GM12875 (cell line): ENCODE measurements at regions not wholly inside any gene's neighbourhood (a gene's known extent, or its start where the extent isn't known, plus 50 kb on each side); places are given as distances from the start of the nearest gene placed in this dataset.

ENCODE experiments used
- H3K4me3 ChIP-seq: one replicate; pipeline ENCODE4 v1.5.1; 2011; ENCODE audit warnings: low read depth, low read length, control low read depth
- TF ChIP-seq, protein P1 (sequence below): IDR thresholded peaks from 2 replicates; pipeline ENCODE4 v1.5.1; 2011; ENCODE audit warnings: low read depth, mild to moderate bottlenecking, control low read depth, inconsistent platforms, low read length, moderate library complexity, borderline replicate concordance; ENCODE audit not compliant: insufficient read depth

GRCh38 chrX:124238268-124238667 lies 94.2 kb upstream of the TEX13D start:
- TF ChIP-seq, protein P1, sequence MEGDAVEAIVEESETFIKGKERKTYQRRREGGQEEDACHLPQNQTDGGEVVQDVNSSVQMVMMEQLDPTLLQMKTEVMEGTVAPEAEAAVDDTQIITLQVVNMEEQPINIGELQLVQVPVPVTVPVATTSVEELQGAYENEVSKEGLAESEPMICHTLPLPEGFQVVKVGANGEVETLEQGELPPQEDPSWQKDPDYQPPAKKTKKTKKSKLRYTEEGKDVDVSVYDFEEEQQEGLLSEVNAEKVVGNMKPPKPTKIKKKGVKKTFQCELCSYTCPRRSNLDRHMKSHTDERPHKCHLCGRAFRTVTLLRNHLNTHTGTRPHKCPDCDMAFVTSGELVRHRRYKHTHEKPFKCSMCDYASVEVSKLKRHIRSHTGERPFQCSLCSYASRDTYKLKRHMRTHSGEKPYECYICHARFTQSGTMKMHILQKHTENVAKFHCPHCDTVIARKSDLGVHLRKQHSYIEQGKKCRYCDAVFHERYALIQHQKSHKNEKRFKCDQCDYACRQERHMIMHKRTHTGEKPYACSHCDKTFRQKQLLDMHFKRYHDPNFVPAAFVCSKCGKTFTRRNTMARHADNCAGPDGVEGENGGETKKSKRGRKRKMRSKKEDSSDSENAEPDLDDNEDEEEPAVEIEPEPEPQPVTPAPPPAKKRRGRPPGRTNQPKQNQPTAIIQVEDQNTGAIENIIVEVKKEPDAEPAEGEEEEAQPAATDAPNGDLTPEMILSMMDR: no peak

GRCh38 chrX:124239324-124239723 lies 93.1 kb upstream of the TEX13D start:
- TF ChIP-seq, protein P1: no peak
- H3K4me3 ChIP-seq: no peak overlapping the region

More at GRCh38 chrX:124238268-124238667, 94.2 kb upstream of the TEX13D start:
- H3K4me3 ChIP-seq: no peak overlapping the region

- TF ChIP-seq, protein P1: no peak
- H3K4me3 ChIP-seq: no peak overlapping the region
These were observed 92.5 kb upstream of the TEX13D start for GRCh38 chrX:124239911-124240310.

GRCh38 chrX:124240422-124240821 lies 92.0 kb upstream of the TEX13D start:
- TF ChIP-seq, protein P1: no peak

DNA sequence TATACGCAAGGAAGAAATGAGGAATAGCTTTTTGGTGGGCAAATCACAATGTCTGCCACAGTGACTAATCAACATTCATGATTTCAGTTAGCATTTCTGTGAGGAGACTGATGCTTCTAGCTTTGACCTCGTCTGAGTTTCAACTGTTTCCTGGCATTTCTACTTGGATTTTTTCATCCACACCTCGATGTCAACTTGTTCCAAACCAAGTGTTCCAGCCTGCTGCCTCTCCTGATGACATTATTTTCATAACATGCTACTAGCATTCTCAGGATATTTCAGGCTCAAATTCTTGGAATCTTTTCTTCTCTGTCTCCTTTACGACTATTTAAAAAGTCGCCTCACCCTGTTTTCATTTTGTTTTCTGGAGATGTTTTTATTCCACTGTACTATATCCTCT lies 90.3 kb upstream of the TEX13D start:
- H3K4me3 ChIP-seq: no peak overlapping the region
- TF ChIP-seq, protein P1: no peak

More at GRCh38 chrX:124240422-124240821, 92.0 kb upstream of the TEX13D start:
- H3K4me3 ChIP-seq: no peak overlapping the region

DNA sequence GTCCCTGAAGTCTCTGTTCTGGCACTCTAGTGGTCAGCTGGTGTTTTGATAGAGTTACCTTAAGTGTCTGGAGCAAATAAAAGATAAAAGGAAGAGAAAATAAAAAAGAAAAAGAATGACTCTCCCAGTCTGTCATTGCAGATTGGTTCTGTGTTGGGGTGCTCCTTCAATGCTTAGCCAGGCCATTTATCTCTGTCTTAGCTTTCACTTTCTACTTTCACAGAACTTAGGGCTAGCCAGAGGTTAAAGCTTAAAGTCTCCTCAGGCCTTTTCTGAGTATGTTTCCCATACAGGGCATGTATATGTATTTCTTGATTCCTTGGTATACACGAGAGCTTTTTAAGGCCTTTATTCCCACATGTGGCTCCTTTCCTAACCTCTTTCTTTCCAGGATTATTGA lies 83.1 kb upstream of the TEX13D start:
- H3K4me3 ChIP-seq: no peak overlapping the region
- TF ChIP-seq, protein P1: no peak

DNA sequence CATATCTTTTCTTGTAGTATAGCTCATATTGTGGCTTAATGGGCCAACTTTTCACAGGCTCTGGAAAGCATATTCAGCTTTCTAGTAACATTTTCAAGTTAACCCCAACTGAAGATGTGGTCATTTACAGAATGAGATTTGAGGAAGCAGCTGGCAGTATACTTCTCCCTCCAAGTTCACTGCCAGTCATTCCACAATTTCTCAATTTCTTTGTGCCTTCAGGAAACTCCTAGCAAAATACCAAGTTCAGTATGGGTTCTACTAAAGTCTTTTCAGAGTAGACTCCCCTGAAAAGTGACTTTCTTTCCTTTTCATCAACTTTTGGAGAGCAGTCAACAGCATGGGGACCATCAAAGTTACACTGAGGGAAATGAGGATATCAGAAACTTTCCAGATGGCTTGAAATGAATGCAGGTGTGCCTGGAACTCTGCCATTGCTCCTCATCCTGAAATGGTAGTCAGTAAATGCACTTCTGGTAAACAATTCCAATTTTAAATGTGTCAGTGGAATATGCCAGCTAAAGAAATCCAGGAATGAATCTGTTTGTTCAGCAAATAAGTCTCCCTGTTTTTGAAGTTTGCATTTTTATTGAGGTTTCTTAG lies 81.5 kb upstream of the TEX13D start:
- no peak overlapping the region for H3K4me3 ChIP-seq
- TF ChIP-seq, protein P1: no peak
